Renal cortex interstitium (tissue), 11 donors: ENCODE measurements at regions not wholly inside any gene's neighbourhood (a gene's known extent, or its start where the extent isn't known, plus 50 kb on each side); places are given as distances from the start of the nearest gene placed in this dataset.

Experiments used
- DNase-seq, 11 donors: peaks; one replicate each; pipeline ENCODE4 v3.0.0-alpha.2; 2013; ENCODE audit warnings: low read depth in 9 of 11, low spot score in 4 of 11; ENCODE audit errors: extremely low read depth in 1 of 11

- DNase-seq, result no peak
Observed at GRCh38 chr11:80458376-80458775, 1017.5 kb upstream of the TENM4 start.

GRCh38 chr11:80457823-80458222, 1017.0 kb upstream of the TENM4 start:
- DNase-seq, result no peak

- DNase-seq, result no peak
Observed at GRCh38 chr11:80455818-80456217, 1015.0 kb upstream of the TENM4 start.

- DNase-seq, result no peak
Observed at GRCh38 chr11:80451105-80451504, 1010.3 kb upstream of the TENM4 start.

DNA sequence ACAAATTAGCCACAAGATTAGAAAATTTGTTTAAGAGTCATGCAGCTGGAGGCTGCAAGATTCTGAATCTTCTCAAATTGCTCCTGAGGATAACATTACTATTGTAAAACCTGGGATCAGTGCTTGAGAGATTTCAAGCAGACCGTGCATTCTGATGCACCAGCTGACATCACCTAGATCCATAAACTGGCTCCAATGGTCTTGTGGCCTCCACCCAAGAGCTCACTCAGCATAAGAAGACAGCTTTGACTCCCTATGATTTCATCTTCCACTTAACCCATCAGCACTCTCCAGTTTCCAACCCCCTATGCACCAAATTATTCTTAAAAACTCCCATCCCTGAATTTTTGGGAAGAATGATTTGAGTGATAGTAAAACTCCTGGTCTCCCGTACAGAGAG, 1007.9 kb upstream of the TENM4 start:
- no peak for DNase-seq

DNA sequence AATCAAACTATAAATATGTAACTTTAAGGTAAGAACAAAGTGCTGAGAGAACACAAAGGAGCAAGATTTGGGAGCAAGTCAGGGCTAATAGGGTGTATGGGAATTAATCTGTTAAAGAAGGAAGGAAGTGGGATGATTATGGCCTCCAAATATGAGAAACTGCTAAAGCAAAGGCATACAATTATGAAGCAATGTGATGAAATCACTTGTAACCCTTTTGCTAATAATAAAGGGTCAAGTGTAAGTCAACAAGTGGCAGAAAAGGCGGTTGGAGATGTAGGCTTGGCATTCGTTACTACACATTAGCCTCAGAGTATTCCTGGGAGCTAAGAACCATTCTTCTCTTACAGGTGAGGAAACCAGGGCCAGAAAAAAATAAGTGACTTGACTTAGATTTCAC, 1002.3 kb upstream of the TENM4 start:
- DNase-seq, result no peak

DNA sequence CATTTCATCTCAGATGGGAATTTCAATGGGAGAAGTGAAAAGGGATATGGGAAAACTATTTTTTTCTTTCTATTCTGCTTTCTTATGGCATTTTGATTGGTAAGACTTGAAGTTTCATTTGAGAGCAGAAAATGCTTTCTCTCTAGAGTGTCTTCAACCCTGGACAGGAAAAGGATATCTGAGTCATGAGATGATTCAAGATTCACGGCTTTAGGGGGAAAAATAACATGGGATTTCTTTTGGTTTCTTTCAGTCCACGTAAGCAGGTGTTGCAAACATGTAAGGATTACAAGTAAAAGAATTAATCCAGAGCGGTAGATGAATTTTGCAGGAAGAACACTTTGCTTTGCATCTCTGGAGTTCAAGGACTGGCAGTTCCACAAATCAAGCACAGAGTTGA, 1001.0 kb upstream of the TENM4 start:
- no peak for DNase-seq

- DNase-seq, result no peak
Observed at GRCh38 chr11:80440835-80441234, 1000.0 kb upstream of the TENM4 start.

DNA sequence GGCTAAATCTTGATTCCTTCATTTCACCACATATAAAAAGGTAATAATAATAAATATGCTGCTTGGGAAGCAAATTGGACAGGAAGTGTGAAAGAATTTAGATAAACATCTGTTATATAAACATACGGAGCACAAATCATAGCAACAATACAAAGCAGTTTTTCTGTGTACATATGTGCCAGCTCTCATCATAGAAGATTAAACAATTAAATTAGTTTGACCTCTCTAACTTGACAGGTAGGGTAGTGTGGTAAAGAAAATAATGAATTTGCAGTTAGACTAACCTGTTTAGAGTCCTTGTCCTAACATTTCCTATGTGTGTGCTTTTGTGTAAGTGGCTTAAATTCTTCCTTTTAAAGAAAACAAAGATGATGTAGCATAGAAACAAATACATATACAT, 995.7 kb upstream of the TENM4 start:
- no peak for DNase-seq

- no peak for DNase-seq
Observed at GRCh38 chr11:80435345-80435744, 994.5 kb upstream of the TENM4 start.

DNA sequence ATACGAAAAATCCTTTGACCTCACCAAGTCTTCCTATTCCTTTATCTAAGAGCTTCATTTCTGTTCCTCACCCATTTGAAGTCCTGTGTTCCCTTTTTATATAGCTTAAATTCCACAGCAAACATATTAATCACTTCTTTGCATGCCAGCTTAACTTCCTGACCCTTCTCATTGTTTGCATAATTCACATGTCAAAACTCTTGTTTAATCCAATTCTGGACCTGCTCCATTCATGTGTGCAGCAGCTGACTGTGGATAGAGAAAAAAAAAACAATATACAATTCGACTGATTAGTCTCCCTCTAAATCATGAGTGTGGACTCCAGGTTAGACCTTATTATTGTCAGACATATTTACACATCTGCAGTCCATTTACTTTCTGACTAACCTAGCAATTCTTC, 991.2 kb upstream of the TENM4 start:
- DNase-seq, result no peak

- DNase-seq, result no peak
Observed at GRCh38 chr11:80424012-80424695, 983.3 kb upstream of the TENM4 start.

GRCh38 chr11:80420374-80420773, 979.5 kb upstream of the TENM4 start:
- no peak for DNase-seq

DNA sequence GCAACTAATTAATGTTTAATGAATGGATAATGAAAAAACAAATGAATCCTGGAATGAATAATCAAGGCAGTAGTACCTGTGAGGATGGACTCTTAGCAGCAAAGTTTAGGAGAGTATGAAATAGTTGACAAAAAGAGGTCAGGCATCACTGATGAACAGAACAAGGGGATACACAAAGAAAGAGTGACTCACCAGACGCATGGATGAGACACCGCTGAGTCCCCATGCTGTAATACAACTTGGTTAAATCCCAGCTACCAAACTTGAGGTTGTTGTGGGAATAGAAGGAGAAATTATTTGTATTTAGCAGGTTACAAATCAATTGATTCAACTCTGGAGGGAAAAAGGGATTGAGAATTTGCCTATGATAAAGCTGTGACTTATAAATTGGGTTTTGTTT, 976.9 kb upstream of the TENM4 start:
- no peak for DNase-seq

GRCh38 chr11:80415580-80415979, 974.8 kb upstream of the TENM4 start:
- no peak for DNase-seq

DNA sequence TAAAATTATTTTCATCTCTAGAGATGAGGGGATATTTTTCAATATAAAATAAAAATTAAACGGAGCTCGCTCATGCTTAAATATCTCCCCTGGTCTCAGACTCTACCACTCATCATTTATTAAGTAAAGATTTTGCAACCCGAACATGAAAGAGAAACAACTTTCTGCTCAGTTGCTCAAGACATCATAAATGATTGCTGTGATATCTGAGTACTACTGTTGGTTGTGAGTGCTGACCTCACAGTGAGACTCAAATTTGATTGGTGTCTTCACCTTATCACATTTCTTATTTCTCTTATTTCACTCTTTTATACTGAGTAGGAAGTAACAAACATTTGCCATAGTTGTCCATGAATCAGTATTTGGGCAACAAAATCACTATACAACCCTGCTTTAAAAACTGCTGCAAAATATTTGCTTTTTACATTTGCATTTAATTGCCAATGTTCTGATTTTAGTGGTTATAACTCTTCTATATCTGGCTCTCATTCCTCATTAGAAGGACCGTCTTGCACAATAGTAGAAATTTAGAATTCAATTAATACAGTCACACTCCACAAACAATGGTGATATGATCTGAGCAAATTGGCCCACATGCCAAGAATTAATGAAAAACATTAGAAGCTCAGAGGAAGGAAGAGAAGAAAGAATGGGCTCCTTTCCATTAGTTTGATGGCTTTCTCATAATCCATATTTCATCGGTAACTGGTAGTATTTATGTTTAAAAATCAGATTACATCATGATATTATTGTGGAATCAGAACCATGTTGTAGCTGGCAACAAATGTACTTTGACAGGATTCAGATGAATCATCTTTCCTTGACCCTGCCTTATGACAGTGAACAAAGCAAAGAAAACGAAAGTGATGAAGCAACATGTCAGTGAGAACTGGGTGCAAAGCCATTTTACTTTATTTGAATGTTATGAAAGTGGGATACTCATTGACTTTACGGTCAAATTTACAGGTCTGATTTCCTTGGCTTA, 973.6 kb upstream of the TENM4 start:
- no peak for DNase-seq

DNA sequence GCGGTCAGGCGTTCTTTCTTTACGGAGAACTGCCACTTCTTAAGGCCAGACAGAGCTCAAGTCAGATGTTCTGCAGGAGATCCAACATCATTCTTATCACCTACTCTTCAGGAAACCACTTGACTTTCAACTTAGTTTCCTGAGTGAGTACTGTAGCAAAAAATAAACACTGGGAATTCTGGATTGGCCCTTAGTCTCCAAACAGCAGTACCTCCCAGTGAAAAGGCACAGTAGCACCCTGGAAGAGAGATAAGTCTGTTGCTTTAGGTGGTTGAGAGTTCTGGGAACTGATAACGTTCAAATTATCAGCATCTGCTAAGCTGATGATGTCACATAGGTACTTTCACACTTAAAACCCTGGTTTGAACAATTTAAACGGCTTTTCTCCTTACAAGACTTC, 971.8 kb upstream of the TENM4 start:
- no peak for DNase-seq

DNA sequence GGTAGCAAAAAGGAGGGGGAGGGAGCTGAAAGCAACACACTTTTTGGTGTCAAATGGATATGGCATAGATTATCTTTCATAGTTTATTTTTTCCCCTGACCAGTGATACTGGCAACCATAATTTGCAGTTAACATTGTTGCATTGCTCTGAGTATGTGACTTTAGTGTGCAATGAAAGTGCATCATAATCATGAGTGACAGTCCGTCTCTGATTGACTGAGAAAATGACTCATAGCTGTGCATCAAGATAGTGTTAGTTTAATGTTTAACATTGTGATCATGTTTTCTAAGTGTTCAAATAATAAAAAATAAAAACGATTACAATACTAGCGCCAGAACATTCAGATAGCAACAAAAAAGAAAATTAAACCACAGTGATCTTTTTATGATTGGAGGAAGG, 952.4 kb upstream of the TENM4 start:
- no peak for DNase-seq

- no peak for DNase-seq
Observed at GRCh38 chr11:80390505-80390904, 949.7 kb upstream of the TENM4 start.

DNA sequence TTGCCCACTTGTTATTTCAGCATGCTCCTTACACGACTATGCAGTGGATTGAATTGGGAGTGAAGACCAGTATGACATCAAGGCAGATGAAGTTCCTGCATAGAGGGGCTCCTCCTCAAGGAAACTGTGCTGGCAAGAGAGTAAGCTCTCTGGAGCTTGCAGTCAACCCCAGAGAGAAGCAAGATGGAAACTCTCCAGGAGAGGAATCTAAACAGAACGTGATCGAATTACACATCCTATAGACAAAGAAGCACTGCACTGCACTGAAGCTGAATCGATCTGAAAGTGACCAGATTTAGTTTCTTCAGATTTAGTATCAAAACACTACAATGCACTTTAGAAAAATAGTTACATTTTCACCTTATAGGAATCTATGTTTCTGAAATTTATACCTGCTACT, 947.7 kb upstream of the TENM4 start:
- DNase-seq, result no peak

- no peak for DNase-seq
Observed at GRCh38 chr11:80388130-80388529, 947.3 kb upstream of the TENM4 start.
